NCI-H446 treated with DMSO at 0.1 percent for 48 hours (cell line): ENCODE measurements at regions not wholly inside any gene's neighbourhood (a gene's known extent, or its start where the extent isn't known, plus 50 kb on each side); places are given as distances from the start of the nearest gene placed in this dataset.
A peak's percentile ranks its signal among the peaks of the same experiment; 100 is the strongest.

Source experiments
- DNase-seq: peaks from one replicate; lab custom pipeline; 2025; lab: John Stamatoyannopoulos, UW

GRCh38 chr6:115720900-115721299, 339.8 kb downstream of the FRK start:
- DNase-seq: no peak

GRCh38 chr6:115717472-115717871, 343.2 kb downstream of the FRK start:
- no peak for DNase-seq

- no peak for DNase-seq
These were observed 343.6 kb downstream of the FRK start for GRCh38 chr6:115717062-115717461.

GRCh38 chr6:115712291-115712961, 348.3 kb downstream of the FRK start:
- DNase-seq: no peak

- DNase-seq: no peak
These were observed 351.8 kb downstream of the FRK start for GRCh38 chr6:115708850-115709249.

- no peak for DNase-seq
These were observed 353.7 kb downstream of the FRK start for GRCh38 chr6:115706981-115707380.

GRCh38 chr6:115706324-115706723, 354.4 kb downstream of the FRK start:
- no peak for DNase-seq

- no peak for DNase-seq
These were observed 356.7 kb downstream of the FRK start for GRCh38 chr6:115704028-115704427.

GRCh38 chr6:115691433-115691832, 369.3 kb downstream of the FRK start:
- DNase-seq: no peak

- no peak for DNase-seq
These were observed 369.8 kb downstream of the FRK start for GRCh38 chr6:115690854-115691253.

- DNase-seq: no peak
These were observed 378.5 kb downstream of the FRK start for GRCh38 chr6:115681978-115682775.

- DNase-seq: peak; percentile 5
These were observed 380.1 kb downstream of the FRK start for GRCh38 chr6:115680621-115681020.

GRCh38 chr6:115677198-115677597, 383.5 kb downstream of the FRK start:
- no peak for DNase-seq

- no peak for DNase-seq
These were observed 385.2 kb downstream of the FRK start for GRCh38 chr6:115675443-115675842.

GRCh38 chr6:115668781-115669180, 391.9 kb downstream of the FRK start:
- no peak for DNase-seq

- DNase-seq: peak; percentile 18
These were observed 392.5 kb downstream of the FRK start for GRCh38 chr6:115668211-115668610.

GRCh38 chr6:115667478-115668026, 393.1 kb downstream of the FRK start:
- peak; percentile 74 for DNase-seq

- no peak for DNase-seq
These were observed 393.7 kb downstream of the FRK start for GRCh38 chr6:115666997-115667396.

- no peak for DNase-seq
These were observed 395.4 kb downstream of the FRK start for GRCh38 chr6:115665310-115665709.

GRCh38 chr6:115663681-115664080, 397.0 kb downstream of the FRK start:
- DNase-seq: no peak

GRCh38 chr6:115643762-115644161, 416.9 kb downstream of the FRK start:
- no peak for DNase-seq

GRCh38 chr6:115634887-115635286, 425.8 kb downstream of the FRK start:
- DNase-seq: no peak

- no peak for DNase-seq
These were observed 426.6 kb downstream of the FRK start for GRCh38 chr6:115634131-115634530.
